H1 (cell line): ENCODE measurements at regions not wholly inside any gene's neighbourhood (a gene's known extent, or its start where the extent isn't known, plus 50 kb on each side); places are given as distances from the start of the nearest gene placed in this dataset.

Experiments
- CTCF ChIA-PET: fragments of 300-600 bp; sonication (Branson Sonifier 250); formaldehyde crosslinking; loops from one replicate; lab custom pipeline; 2021; ENCODE audit not compliant: partially characterized antibody; lab: Charles Lee
- POLR2A ChIA-PET: fragments of 300-600 bp; sonication (Branson Sonifier 250); formaldehyde crosslinking; loops from one replicate; lab custom pipeline; 2021; ENCODE audit warnings: inconsistent platforms; ENCODE audit not compliant: partially characterized antibody; lab: Charles Lee
- DNase-seq, 2 experiments: peaks; one replicate each; pipeline versions ENCODE4 v3.0.0 to v3.0.0-alpha.2; 2010 to 2022; ENCODE audit warnings: low spot score in 2 of 2, low read depth in 1 of 2, mixed read lengths in 1 of 2
- FAIRE-seq: peaks from 2 replicates; lab custom pipeline; 2011; peaks lifted over from hg19 to GRCh38; lab: Jason Lieb, UNC
- H2AFZ ChIP-seq: 2 replicates; pipeline ENCODE4 v1.8.1; 2012; ENCODE audit warnings: low read length, inconsistent platforms
- H2AK5ac ChIP-seq: 2 replicates; pipeline ENCODE4 v1.6.1; 2013; ENCODE audit warnings: low read depth, low read length
- H2BK120ac ChIP-seq: replicated peaks from 2 replicates; pipeline ENCODE3; 2013; ENCODE audit warnings: low read depth, low read length, inconsistent platforms
- H2BK12ac ChIP-seq: 2 replicates; pipeline ENCODE4 v1.6.1; 2013; ENCODE audit warnings: low read depth, low read length
- H2BK15ac ChIP-seq: 2 replicates; pipeline ENCODE4 v1.6.1; 2013; ENCODE audit warnings: low read length
- H2BK20ac ChIP-seq: 2 replicates; pipeline ENCODE4 v1.6.1; 2013; ENCODE audit warnings: low read length
- H2BK5ac ChIP-seq: 2 replicates; pipeline ENCODE4 v1.6.1; 2013; ENCODE audit warnings: low read depth, low read length
- H3K14ac ChIP-seq: 2 replicates; pipeline ENCODE4 v1.6.1; 2013; ENCODE audit warnings: inconsistent platforms; ENCODE audit not compliant: insufficient read length
- H3K18ac ChIP-seq: 2 replicates; pipeline ENCODE4 v1.6.1; 2013; ENCODE audit warnings: low read length; ENCODE audit errors: extremely low read depth
- H3K23ac ChIP-seq: 2 replicates; pipeline ENCODE4 v1.6.1; 2013; ENCODE audit warnings: inconsistent platforms; ENCODE audit not compliant: insufficient read length
- H3K23me2 ChIP-seq: 2 replicates; pipeline ENCODE4 v1.6.1; 2013; ENCODE audit warnings: low read depth, low read length
- H3K27ac ChIP-seq: 2 replicates; pipeline ENCODE4 v1.6.1; 2011; ENCODE audit warnings: low read depth, low read length, inconsistent platforms
- H3K27me3 ChIP-seq, 4 experiments: replicated peaks in 1 of 4; 1 replicate in 1 of 4; 2 replicates in 3 of 4; pipeline versions ENCODE4 v1.6.1 to v1.8.1; 2011 to 2013; ENCODE audit warnings: low read length in 3 of 4, mild to moderate bottlenecking in 3 of 4, inconsistent platforms in 2 of 4, mixed read lengths in 2 of 4, moderate library complexity in 1 of 4; ENCODE audit not compliant: control insufficient read depth in 3 of 4, insufficient read depth in 3 of 4; ENCODE audit errors: extremely low read depth in 1 of 4
- H3K36me3 ChIP-seq, 4 experiments: 2 replicates each; pipeline versions ENCODE4 v1.6.1 to v1.8.1; 2011 to 2013; ENCODE audit warnings: mild to moderate bottlenecking in 4 of 4, low read length in 3 of 4, moderate library complexity in 2 of 4, control low read depth in 1 of 4, inconsistent platforms in 1 of 4; ENCODE audit not compliant: insufficient read depth in 4 of 4, control insufficient read depth in 2 of 4
- H3K4ac ChIP-seq: replicated peaks from 2 replicates; pipeline ENCODE3; 2013; ENCODE audit warnings: low read length, low read depth, mixed read lengths, inconsistent platforms; ENCODE audit not compliant: insufficient read length
- H3K4me1 ChIP-seq, 4 experiments: replicated peaks in 1 of 4; 1 replicate in 1 of 4; 2 replicates in 3 of 4; pipeline versions ENCODE4 v1.6.1 to v1.8.1; 2011 to 2013; ENCODE audit warnings: low read length in 3 of 4, inconsistent platforms in 2 of 4, mixed read lengths in 1 of 4; ENCODE audit not compliant: insufficient read depth in 4 of 4, control insufficient read depth in 3 of 4
- H3K4me2 ChIP-seq, 2 experiments: 2 replicates each; pipeline versions ENCODE4 v1.6.1 to v1.8.1; 2011 to 2013; ENCODE audit warnings: low read depth in 2 of 2, low read length in 2 of 2, control low read depth in 1 of 2, inconsistent platforms in 1 of 2, mild to moderate bottlenecking in 1 of 2; ENCODE audit not compliant: insufficient read depth in 1 of 2
- H3K4me3 ChIP-seq, 4 experiments: fragments of 200-600, 300-600 bp in 1 of 4; sonication (generic), shearing (Covaris generic), sonication (Bioruptor Twin) in 1 of 4; 2 replicates each; pipeline versions ENCODE4 v1.5.1 to v1.8.1; 2011 to 2016; ENCODE audit warnings: low read length in 4 of 4, low read depth in 3 of 4, control low read depth in 2 of 4, inconsistent platforms in 2 of 4, mild to moderate bottlenecking in 2 of 4, mixed read lengths in 1 of 4, moderate library complexity in 1 of 4; ENCODE audit not compliant: insufficient read depth in 2 of 4; ENCODE audit errors: extremely low read depth in 1 of 4
- H3K56ac ChIP-seq: replicated peaks from 2 replicates; pipeline ENCODE3; 2013; ENCODE audit warnings: low read depth, mild to moderate bottlenecking, mixed read lengths, low read length, inconsistent platforms; ENCODE audit not compliant: insufficient read length
- H3K79me1 ChIP-seq: 2 replicates; pipeline ENCODE4 v1.6.1; 2013; ENCODE audit warnings: low read depth, low read length, control low read depth
- H3K79me2 ChIP-seq, 2 experiments: 2 replicates each; pipeline versions ENCODE4 v1.6.1 to v1.8.1; 2012 to 2013; ENCODE audit warnings: low read length in 2 of 2, mild to moderate bottlenecking in 2 of 2, inconsistent platforms in 1 of 2; ENCODE audit not compliant: insufficient read depth in 2 of 2, control insufficient read depth in 1 of 2
- H3K9ac ChIP-seq, 4 experiments: replicated peaks in 1 of 4; 1 replicate in 1 of 4; 2 replicates in 3 of 4; pipeline versions ENCODE4 v1.6.1 to v1.8.1; 2011 to 2013; ENCODE audit warnings: low read depth in 3 of 4, low read length in 3 of 4, control low read depth in 2 of 4, mild to moderate bottlenecking in 2 of 4, moderate library complexity in 2 of 4, inconsistent platforms in 1 of 4; ENCODE audit errors: extremely low read depth in 1 of 4
- H3K9me3 ChIP-seq, 2 experiments: 2 replicates each; pipeline versions ENCODE4 v1.6.1 to v1.8.1; 2012 to 2013; ENCODE audit warnings: mild to moderate bottlenecking in 2 of 2, moderate library complexity in 2 of 2, control low read depth in 1 of 2, inconsistent platforms in 1 of 2, low read depth in 1 of 2, low read length in 1 of 2, mixed read lengths in 1 of 2; ENCODE audit not compliant: insufficient read depth in 2 of 2
- H4K20me1 ChIP-seq, 2 experiments: replicated peaks in 1 of 2; 2 replicates each; pipeline versions ENCODE3 to v1.8.1; 2011 to 2013; ENCODE audit warnings: inconsistent platforms in 2 of 2, low read length in 2 of 2, mild to moderate bottlenecking in 1 of 2; ENCODE audit not compliant: insufficient read depth in 2 of 2, control insufficient read depth in 1 of 2
- H4K5ac ChIP-seq: 2 replicates; pipeline ENCODE4 v1.6.1; 2013; ENCODE audit warnings: low read length, low read depth, mixed read lengths, inconsistent platforms; ENCODE audit not compliant: insufficient read length
- H4K8ac ChIP-seq: 2 replicates; pipeline ENCODE4 v1.8.0; 2013; ENCODE audit warnings: mild to moderate bottlenecking, moderate library complexity, low read length, inconsistent platforms; ENCODE audit not compliant: insufficient read depth; ENCODE audit errors: extremely low read depth
- H4K91ac ChIP-seq: replicated peaks from 2 replicates; pipeline ENCODE3; 2013; ENCODE audit warnings: low read length, mixed read lengths, inconsistent platforms; ENCODE audit not compliant: insufficient read length
- BRCA1 ChIP-seq: IDR thresholded peaks from 2 replicates; pipeline ENCODE4 v1.6.1; 2012; ENCODE audit warnings: low read depth, low read length, improper control_type of control experiment
- CHD2 ChIP-seq: IDR thresholded peaks from 2 replicates; pipeline ENCODE4 v1.6.1; 2012; ENCODE audit warnings: low read length, improper control_type of control experiment
- HDAC2 ChIP-seq, 2 experiments: fragments of 300-600 bp in 1 of 2; sonication (generic) in 1 of 2; IDR thresholded peaks; 2 replicates each; pipeline ENCODE4 v1.6.1; 2011 to 2012; ENCODE audit warnings: low read depth in 2 of 2, low read length in 2 of 2, mild to moderate bottlenecking in 2 of 2, moderate library complexity in 2 of 2, borderline replicate concordance in 1 of 2, inconsistent platforms in 1 of 2
- JUND ChIP-seq: IDR thresholded peaks from 2 replicates; pipeline ENCODE4 v1.6.1; 2011; ENCODE audit warnings: mild to moderate bottlenecking, improper control_type of control experiment, low read length
- KDM4A ChIP-seq: IDR thresholded peaks from one replicate; pipeline ENCODE4 v1.7.1; 2012; ENCODE audit warnings: low read depth, mild to moderate bottlenecking, moderate library complexity, low read length, inconsistent platforms; ENCODE audit not compliant: severe bottlenecking
- MAFK ChIP-seq: IDR thresholded peaks from 2 replicates; pipeline ENCODE4 v1.6.1; 2012; ENCODE audit warnings: low read depth, mild to moderate bottlenecking, improper control_type of control experiment, low read length
- NANOG ChIP-seq: IDR thresholded peaks from 2 replicates; pipeline ENCODE4 v1.6.1; 2011; ENCODE audit warnings: low read length, low read depth, mild to moderate bottlenecking, inconsistent platforms; ENCODE audit not compliant: insufficient read depth, poor library complexity, severe bottlenecking
- NRF1 ChIP-seq: IDR thresholded peaks from 2 replicates; pipeline ENCODE4 v1.6.1; 2011; ENCODE audit warnings: mild to moderate bottlenecking, low read depth, low read length, improper control_type of control experiment
- RAD21 ChIP-seq, 2 experiments: IDR thresholded peaks in 1 of 2; conservative IDR thresholded peaks in 1 of 2; 2 replicates each; pipeline ENCODE4 v1.6.1; 2011; ENCODE audit warnings: low read depth in 2 of 2, low read length in 2 of 2, improper control_type of control experiment in 1 of 2, inconsistent platforms in 1 of 2, mild to moderate bottlenecking in 1 of 2, moderate library complexity in 1 of 2
- RNF2 ChIP-seq: fragments of 200-900, 300-1000 bp; sonication (generic); IDR thresholded peaks from 2 replicates; pipeline ENCODE4 v1.7.1; 2016; ENCODE audit warnings: borderline replicate concordance, low read depth, mild to moderate bottlenecking, antibody characterized with exemption, low read length; ENCODE audit not compliant: poor library complexity, severe bottlenecking; ENCODE audit errors: missing control alignments
- SUZ12 ChIP-seq: fragments of 200-600 bp; sonication (generic); IDR thresholded peaks from 2 replicates; pipeline ENCODE4 v1.6.1; 2012; ENCODE audit warnings: mild to moderate bottlenecking, inconsistent platforms, low read length, moderate library complexity, mixed read lengths
- WGBS, 2 experiments: shearing (Covaris generic) in 1 of 2; methylation state at CpG; one replicate each; pipeline versions ENCODE4 v1.1.6 to v1.1.7; 2013 to 2015; ENCODE audit warnings: low lambda C conversion rate in 2 of 2, mixed read lengths in 2 of 2, inconsistent platforms in 1 of 2, low coverage in 1 of 2, missing lambda C conversion rate in 1 of 2; ENCODE audit not compliant: insufficient replicate concordance in 2 of 2, insufficient coverage in 1 of 2, insufficient read length in 1 of 2; ENCODE audit errors: extremely low coverage in 1 of 2, missing lambda C conversion rate in 1 of 2; 5-methylcytosine and 5-hydroxymethylcytosine counted together

- Histone ChIP-seq H3K36me3 (no peaks in the 10 kb centered on the region), H3K56ac (no peak overlapping the region), H3K27ac (no peak overlapping the region), H2BK5ac (no peak overlapping the region), H3K79me2 (no peaks in the 10 kb centered on the region), H4K5ac (no peak overlapping the region), H3K23ac (no peak overlapping the region), H2BK20ac (no peak overlapping the region), H3K79me1 (no peaks in the 10 kb centered on the region), H4K20me1 (peaks cover 0 to 5% of the 10 kb centered on the region in 2 experiments), H2BK120ac (no peak overlapping the region), H3K4me3 (no peak overlapping the region), H2BK15ac (no peak overlapping the region), H3K23me2 (no peaks in the 10 kb centered on the region), H2AFZ (no peak overlapping the region), H3K9me3 (no peaks in the 10 kb centered on the region), H3K9ac (no peak overlapping the region), H3K18ac (no peak overlapping the region), H2AK5ac (no peak overlapping the region), H4K8ac (no peak overlapping the region), H3K4me2 (no peak overlapping the region), H3K14ac (no peak overlapping the region), H3K4me1 (peaks cover 0 to 4% (median 2%) of the 10 kb centered on the region in 4 experiments; a peak in 3 of 7 replicates), H3K27me3 (peaks cover 11 to 70% (median 44%) of the 10 kb centered on the region in 4 experiments), H4K91ac (no peak overlapping the region), H2BK12ac (no peak overlapping the region), H3K4ac (no peak overlapping the region)
- POLR2A ChIA-PET: no interaction called here
- TF ChIP-seq BRCA1 (no peak), HDAC2 (IDR thresholded peaks at IDR 0.05; ENCODE audit: borderline replicate concordance in 1 of 2, low read depth in 2 of 2, low read length in 2 of 2) (no peak), MAFK (no peak), NRF1 (no peak), CHD2 (no peak), KDM4A (no peak), NANOG (no peak), RNF2 (no peak), JUND (no peak), SUZ12 (no peak), RAD21 (IDR thresholded peaks at IDR 0.05 in 1 of 2, conservative IDR thresholded peaks at IDR 0.05 in 1 of 2; ENCODE audit: low read depth in 2 of 2, low read length in 2 of 2) (no peak)
- WGBS, 2 experiments: 92% methylated on average over 3 of the region's 3 CpGs; no CpG with 5 or more reads in 1 of the 2 experiments
- no peak for DNase-seq
- FAIRE-seq: no peak
- CTCF ChIA-PET: no interaction called here
Measured at GRCh38 chr7:91351374-91351773, 87.1 kb downstream of the FZD1 start.
